ENCODE measurements at regions not wholly inside any gene's neighbourhood (a gene's known extent, or its start where the extent isn't known, plus 50 kb on each side); places are given as distances from the start of the nearest gene placed in this dataset.

DNA sequence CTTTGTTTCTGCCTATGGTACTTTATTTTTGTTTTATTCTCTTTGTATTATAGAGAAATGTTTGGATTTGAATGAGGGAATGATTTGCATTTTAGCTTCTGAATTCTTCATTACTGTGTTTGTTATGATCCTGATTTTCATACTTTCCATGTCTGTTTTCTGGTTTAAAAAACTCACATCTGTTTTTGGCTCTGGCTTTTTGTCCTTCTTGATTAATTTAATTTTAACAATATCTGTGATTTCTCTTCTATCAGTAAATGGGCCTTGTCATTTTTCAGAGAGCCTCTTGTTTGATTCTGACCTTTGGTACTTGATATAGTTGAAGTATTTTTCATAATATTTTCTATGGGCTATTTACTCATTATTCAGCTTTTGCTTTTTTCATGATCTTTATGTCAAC, 341.6 kb upstream of the HAND2 start:
- Histone ChIP-seq H3K4me3 (no peak overlapping the region), H3K27ac (no peak overlapping the region), H3K36me3 (no peaks in the 10 kb centered on the region), H3K27me3 (no peaks in the 10 kb centered on the region), H3K9me3 (no peaks in the 10 kb centered on the region), H3K4me1 (no peaks in the 10 kb centered on the region)
- no peak for DNase-seq (ENCODE audit: low spot score in 2 of 2)
- TF ChIP-seq, protein P1, sequence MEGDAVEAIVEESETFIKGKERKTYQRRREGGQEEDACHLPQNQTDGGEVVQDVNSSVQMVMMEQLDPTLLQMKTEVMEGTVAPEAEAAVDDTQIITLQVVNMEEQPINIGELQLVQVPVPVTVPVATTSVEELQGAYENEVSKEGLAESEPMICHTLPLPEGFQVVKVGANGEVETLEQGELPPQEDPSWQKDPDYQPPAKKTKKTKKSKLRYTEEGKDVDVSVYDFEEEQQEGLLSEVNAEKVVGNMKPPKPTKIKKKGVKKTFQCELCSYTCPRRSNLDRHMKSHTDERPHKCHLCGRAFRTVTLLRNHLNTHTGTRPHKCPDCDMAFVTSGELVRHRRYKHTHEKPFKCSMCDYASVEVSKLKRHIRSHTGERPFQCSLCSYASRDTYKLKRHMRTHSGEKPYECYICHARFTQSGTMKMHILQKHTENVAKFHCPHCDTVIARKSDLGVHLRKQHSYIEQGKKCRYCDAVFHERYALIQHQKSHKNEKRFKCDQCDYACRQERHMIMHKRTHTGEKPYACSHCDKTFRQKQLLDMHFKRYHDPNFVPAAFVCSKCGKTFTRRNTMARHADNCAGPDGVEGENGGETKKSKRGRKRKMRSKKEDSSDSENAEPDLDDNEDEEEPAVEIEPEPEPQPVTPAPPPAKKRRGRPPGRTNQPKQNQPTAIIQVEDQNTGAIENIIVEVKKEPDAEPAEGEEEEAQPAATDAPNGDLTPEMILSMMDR (IDR thresholded peaks at IDR 0.05) = no peak
- TF ChIP-seq EP300 (IDR thresholded peaks at IDR 0.05) = no peak
- TF ChIP-seq POLR2AphosphoS5 (IDR thresholded peaks at IDR 0.05) = no peak
- no peak for TF ChIP-seq POLR2A (IDR thresholded peaks at IDR 0.05)

DNA sequence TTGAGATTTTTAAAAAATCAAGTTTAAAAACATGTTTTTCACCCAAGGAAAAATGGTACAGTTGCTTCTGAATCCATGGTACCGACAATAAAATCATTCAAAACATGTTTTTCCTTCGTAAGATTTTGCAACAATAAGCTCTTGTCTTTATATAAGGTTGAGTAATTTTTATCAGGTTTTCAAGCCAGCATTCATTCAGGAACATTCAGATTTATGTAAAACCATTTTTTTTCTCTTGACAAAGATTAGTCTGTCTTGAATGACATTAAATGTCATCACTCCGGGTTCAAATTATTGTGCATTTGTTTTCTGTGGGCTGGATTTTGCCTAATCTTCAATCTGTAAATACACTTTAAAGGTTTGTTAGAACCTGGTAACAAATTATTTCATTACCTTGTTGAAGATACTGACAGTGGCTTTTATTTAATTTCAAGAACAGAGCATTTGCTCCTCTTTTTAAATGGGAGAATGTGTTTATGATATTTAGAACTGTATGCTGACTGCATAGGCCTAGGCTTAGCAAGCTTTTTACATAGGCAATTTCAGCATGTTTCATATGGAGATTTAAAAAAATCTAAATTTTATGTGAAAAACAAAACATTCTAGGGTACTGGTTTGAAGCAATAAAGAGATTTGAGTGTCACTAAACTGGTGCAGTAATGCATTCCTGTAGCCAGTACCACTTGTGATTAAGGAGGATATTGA, 336.4 kb upstream of the HAND2 start:
- Histone ChIP-seq H3K9me3 (peaks cover 6% of the 10 kb centered on the region), H3K27me3 (no peaks in the 10 kb centered on the region), H3K4me1 (no peaks in the 10 kb centered on the region), H3K4me3 (no peak overlapping the region), H3K36me3 (no peaks in the 10 kb centered on the region), H3K27ac (no peak overlapping the region)
- 74% methylated on average over 3 of the region's 3 CpGs for WGBS
- no peak for DNase-seq (ENCODE audit: low spot score in 2 of 2)
- TF ChIP-seq, protein P1 (IDR thresholded peaks at IDR 0.05) = no peak
- TF ChIP-seq POLR2A (IDR thresholded peaks at IDR 0.05) (no peak), EP300 (IDR thresholded peaks at IDR 0.05) (no peak), POLR2AphosphoS5 (IDR thresholded peaks at IDR 0.05) (no peak)

DNA sequence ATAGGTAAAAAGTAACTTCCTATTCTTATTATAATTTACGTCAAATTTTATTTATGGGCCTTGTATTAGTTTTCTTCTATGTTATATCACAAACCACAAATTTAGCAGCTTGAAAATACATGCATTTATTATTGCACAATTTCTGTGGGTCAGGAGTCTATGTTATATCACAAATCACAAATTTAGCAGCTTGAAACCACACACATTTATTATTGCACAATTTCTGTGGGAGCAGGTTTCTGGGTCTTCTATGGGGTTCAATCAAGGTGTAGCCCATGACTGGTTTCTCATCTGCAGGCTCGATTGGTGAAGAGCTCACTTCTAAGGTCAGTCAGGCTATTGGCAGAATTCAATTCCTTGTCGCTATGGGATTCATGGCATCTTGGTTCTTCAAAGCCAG, 332.7 kb upstream of the HAND2 start:
- no peak for DNase-seq (ENCODE audit: low spot score in 2 of 2)
- Histone ChIP-seq H3K4me3 (no peak overlapping the region), H3K27me3 (no peaks in the 10 kb centered on the region), H3K4me1 (no peaks in the 10 kb centered on the region), H3K36me3 (no peaks in the 10 kb centered on the region), H3K9me3 (peaks cover 6% of the 10 kb centered on the region), H3K27ac (no peak overlapping the region)
- TF ChIP-seq POLR2AphosphoS5 (IDR thresholded peaks at IDR 0.05) = no peak
- no peak for TF ChIP-seq POLR2A (IDR thresholded peaks at IDR 0.05)
- TF ChIP-seq EP300 (IDR thresholded peaks at IDR 0.05) = no peak
- TF ChIP-seq, protein P1 (IDR thresholded peaks at IDR 0.05) = no peak
- WGBS = 92% methylated on average over 3 of the region's 3 CpGs

DNA sequence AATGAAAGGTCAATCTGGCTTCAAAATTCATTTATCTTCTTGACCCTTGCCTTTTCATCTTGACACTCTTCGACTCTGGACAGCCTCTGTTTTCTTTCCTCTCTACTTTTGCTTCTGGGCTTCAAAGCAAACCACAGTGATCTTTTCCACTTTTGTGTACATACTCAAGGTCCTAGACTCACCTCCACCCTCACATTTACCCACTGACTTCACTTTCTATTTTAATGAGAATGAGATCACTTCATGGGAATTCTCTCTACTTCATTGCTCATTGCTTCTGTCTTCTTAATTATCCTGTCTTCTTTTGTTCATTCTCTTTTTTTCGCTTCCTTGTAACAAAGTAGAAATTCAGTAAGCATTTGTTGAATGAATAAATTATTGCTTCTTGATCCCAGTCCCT, 330.1 kb upstream of the HAND2 start:
- Histone ChIP-seq H3K27me3 (no peaks in the 10 kb centered on the region), H3K4me3 (no peak overlapping the region), H3K4me1 (no peaks in the 10 kb centered on the region), H3K27ac (no peak overlapping the region), H3K9me3 (peaks cover 4% of the 10 kb centered on the region), H3K36me3 (no peaks in the 10 kb centered on the region)
- no peak for DNase-seq (ENCODE audit: low spot score in 2 of 2)
- WGBS = 71% methylated on average over 2 of the region's 2 CpGs
- TF ChIP-seq POLR2A (IDR thresholded peaks at IDR 0.05) (no peak), POLR2AphosphoS5 (IDR thresholded peaks at IDR 0.05) (no peak), EP300 (IDR thresholded peaks at IDR 0.05) (no peak)
- TF ChIP-seq, protein P1 (IDR thresholded peaks at IDR 0.05) = no peak

DNA sequence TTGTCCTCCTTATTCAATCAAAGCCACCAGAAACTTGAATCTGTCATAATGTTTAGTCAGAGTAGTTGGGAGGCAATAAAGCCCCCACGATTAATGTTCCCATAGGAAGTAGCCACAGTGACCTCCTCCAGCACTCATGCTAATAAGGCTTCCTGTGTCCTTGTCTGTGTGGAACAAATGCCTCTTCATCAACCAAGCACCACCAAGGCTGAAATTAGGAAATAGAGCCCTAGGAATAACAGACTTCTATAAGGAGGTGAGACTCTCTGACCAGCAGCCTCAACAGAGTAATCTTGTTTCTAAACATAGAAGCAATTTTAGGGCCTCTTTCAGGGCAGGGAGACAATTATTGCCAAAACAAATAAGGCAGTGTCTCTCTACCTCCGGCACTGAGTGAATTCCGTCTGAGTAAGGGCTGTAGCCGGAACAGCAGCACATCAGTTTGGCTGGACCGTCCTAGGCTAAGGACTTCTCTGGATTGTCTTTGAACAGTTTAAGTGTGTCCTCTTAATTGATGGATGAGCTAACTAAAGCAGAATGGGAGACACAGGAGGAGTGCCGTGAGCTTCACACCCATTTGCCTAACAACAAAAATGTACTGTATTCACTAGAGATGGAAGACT, 329.2 kb upstream of the HAND2 start:
- H3K36me3 ChIP-seq = no peaks in the 10 kb centered on the region
- 48% methylated on average over 6 of the region's 6 CpGs for WGBS
- no peaks in the 10 kb centered on the region for H3K4me1 ChIP-seq
- no peak for DNase-seq (ENCODE audit: low spot score in 2 of 2)
- no peaks in the 10 kb centered on the region for H3K27me3 ChIP-seq
- no peak for TF ChIP-seq POLR2A (IDR thresholded peaks at IDR 0.05)
- TF ChIP-seq, protein P1 (IDR thresholded peaks at IDR 0.05) = no peak
- TF ChIP-seq POLR2AphosphoS5 (IDR thresholded peaks at IDR 0.05) = no peak
- no peak for TF ChIP-seq EP300 (IDR thresholded peaks at IDR 0.05)
- H3K9me3 ChIP-seq = no peaks in the 10 kb centered on the region
- H3K4me3 ChIP-seq = no peak overlapping the region
- no peak overlapping the region for H3K27ac ChIP-seq
